ENCODE measurements at regions not wholly inside any gene's neighbourhood (a gene's known extent, or its start where the extent isn't known, plus 50 kb on each side); places are given as distances from the start of the nearest gene placed in this dataset.

- DNase-seq, result no peak
Measured at GRCh38 chr10:20995123-20995987, 98.2 kb upstream of the NEBL start.

DNA sequence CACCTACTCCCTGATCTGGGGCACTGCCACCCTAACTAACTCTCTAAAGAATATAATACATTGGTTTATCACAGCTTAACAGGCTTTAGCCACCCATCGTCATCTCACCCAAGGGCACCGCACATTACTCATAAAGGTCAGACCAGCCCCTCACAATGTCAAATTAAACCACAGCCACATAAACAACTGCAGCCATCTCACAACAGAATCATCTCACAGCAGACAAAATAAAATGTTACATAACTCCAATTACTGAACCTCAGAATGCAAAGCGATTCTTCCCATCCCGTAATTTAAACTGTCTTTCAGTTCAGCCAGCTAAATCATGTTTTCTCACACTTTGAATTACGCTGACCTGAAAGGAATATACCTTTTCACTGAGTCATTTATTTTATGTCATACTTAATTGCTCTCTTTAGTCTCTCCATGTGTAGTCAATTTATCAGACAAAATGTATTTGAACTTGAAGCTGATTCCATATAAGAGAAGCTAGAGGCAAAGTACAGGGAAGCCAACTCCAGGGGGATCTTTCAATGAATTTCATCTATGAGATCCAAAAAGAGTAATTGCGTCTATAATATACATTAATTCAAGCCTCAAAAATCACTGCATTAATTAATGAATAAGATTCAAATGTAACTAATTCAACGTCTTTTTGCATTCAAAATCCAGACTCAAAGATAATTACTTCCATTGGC lies 96.9 kb upstream of the NEBL start:
- DNase-seq, result no peak

- DNase-seq, result no peak
Measured at GRCh38 chr10:20993389-20993788, 96.3 kb upstream of the NEBL start.

- no peak for DNase-seq
Measured at GRCh38 chr10:20991526-20991925, 94.4 kb upstream of the NEBL start.

DNA sequence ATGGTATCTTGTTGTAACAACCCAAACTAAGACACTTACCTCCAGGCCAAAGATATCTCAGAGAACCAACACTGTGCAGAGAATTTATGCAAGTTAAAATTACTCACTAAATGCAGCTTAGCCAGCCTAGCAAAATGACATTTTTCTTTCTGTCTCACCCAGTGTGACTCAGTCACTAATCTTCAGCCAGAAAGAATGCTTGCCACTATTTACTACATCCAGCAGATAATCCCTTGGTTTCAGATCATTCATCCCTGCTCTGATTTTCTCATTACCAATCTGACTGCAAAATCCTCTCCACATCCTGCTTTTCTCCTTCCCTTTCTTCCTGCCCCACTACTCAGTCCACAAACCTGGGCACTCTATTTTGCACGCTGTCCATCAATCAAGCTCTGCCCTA lies 93.5 kb upstream of the NEBL start:
- no peak for DNase-seq

DNA sequence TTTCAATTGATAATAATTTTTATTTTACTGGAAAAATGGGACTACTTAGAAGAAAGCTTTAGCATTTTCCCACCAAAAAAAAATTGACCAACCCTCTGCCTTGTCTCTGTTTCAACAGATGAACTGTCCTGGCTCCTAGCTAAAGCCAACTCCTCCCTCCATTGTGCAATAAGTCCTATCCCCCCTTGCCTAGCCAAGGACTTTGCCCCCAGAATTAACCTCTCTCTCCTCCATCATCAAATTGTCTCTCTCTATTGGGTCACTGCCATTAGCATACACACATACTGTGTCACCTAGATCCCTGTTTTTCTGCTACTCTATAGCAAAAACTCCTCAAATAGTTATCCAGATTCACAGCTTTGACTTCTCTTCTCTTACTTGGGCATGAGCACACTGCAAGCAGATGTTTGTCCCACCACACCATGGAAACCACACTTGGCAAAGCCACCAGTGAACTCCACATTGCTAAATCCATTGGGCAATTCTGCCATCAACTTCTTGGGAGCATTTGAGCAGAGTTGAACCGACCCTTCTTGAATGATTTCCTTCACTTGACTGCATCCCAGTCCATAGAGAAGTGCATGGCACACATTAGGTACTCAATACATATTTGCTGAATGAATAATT lies 91.4 kb upstream of the NEBL start:
- DNase-seq, result no peak

DNA sequence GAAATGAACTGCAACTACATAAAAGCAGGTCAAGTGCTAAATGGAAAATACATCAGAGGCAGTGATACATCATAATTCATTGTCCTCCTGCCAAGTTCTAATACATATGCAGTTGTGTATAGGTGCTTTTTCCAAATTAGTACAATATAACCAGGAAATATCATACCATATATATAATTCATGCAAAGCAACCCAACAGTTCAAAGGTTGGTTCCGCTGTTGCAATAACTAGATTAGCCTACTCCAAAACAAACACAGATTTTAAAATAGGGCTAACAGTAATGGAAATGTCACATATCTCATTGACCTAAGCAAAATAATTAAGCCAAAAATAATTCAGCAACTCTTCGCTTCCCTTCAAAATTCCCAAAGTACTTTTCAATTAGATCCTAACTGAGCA lies 88.9 kb upstream of the NEBL start:
- no peak for DNase-seq

GRCh38 chr10:20984662-20985061 lies 87.6 kb upstream of the NEBL start:
- DNase-seq, result no peak

GRCh38 chr10:20981419-20981953 lies 84.4 kb upstream of the NEBL start:
- no peak for DNase-seq

- no peak for DNase-seq
Measured at GRCh38 chr10:20978617-20979016, 81.5 kb upstream of the NEBL start.

DNA sequence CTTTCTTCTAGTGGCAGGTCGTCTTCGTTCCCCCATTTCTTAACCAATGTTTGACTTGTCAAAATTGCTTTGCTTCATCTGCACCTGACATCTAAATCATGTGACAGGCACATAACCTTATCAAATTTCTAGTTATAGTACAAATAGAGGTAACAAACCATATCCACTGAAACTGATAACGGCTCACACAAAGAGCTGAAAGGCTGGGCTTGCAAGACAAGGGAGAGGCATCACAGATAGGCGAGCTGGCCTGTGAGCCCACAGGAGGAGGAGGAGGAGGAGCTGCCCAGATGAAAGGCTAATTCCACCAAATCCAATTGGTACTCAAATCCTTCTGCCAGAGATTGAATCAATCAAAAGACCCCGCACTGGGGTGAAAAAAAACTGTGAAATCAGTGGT lies 80.2 kb upstream of the NEBL start:
- no peak for DNase-seq

DNA sequence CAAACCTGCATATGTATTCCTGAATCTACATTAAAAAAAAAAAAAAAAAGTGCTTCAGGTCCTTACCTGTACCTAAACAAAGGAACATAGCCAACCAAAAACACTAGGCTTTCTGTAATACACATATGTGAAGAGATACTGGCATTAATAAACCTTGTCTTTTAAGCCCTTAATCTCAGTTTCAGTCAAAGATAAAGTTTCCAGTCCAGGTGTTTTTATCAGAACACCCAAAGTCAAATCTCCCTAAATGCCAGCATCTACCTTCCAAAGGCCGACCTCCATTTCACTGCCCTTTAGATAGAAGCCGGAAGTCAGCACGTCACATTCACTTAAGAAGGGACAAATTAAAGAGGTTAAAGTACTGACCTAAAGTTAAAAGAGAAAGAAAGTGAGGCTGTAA lies 79.8 kb upstream of the NEBL start:
- DNase-seq, result no peak

- no peak for DNase-seq
Measured at GRCh38 chr10:20976390-20976789, 79.3 kb upstream of the NEBL start.

- DNase-seq, result no peak
Measured at GRCh38 chr10:20975236-20975635, 78.1 kb upstream of the NEBL start.

DNA sequence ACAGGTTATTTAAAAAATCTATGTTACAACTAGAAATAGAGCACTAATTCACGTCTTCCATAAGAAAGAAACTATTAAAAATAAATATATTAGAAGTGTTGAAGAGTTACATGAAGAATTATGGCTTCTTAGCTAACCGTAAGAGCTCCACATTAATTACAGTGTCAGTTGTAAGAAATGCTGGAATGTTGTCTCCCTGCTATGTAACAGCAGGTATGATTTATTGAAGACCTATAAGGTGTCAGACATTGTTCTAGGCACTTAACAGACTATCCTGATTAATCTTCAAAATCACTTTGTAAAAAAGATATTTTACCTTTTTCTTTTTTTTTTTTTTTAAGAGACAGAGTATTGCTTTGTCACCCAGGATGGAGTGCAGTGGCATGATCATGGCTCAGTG lies 75.8 kb upstream of the NEBL start:
- DNase-seq, result no peak

DNA sequence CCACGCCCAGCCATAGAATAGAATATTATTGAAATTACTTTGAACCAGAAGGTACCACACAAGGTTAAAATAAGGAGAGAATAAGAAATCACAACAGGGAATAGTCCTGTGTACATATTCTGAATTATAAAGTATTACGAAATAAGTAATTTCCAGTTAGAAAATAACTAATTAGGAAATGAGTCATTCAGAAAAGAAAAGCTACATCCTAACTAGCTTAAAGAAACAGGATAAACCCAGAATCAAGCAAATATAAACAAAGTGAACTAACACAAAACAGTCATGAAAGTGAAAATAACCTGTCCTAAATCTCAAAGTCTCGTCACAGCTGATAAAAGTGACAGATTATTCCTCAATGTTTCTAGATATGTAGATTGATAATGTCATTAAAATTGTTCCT lies 74.8 kb upstream of the NEBL start:
- no peak for DNase-seq

GRCh38 chr10:20970708-20971107 lies 73.6 kb upstream of the NEBL start:
- DNase-seq, result no peak

GRCh38 chr10:20970044-20970443 lies 72.9 kb upstream of the NEBL start:
- DNase-seq, result no peak

DNA sequence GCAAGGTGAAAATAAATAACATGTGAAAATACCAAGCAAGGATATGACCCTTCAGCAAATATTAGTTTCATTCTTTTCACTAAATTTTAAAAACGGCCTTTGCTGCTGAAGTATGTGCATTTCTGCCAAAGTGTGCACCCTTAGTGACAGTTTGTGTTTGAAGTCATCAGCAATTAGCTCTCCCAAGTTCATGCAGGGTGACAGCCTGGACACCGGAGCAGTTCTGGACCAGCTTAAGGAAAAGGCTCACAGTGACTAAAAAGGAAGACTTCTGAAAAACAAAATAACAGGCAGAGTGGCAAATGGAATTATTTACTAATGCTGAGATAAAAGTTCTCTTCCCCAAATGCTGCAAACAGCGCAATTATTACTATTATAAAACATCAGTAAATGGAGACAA lies 69.3 kb upstream of the NEBL start:
- no peak for DNase-seq

DNA sequence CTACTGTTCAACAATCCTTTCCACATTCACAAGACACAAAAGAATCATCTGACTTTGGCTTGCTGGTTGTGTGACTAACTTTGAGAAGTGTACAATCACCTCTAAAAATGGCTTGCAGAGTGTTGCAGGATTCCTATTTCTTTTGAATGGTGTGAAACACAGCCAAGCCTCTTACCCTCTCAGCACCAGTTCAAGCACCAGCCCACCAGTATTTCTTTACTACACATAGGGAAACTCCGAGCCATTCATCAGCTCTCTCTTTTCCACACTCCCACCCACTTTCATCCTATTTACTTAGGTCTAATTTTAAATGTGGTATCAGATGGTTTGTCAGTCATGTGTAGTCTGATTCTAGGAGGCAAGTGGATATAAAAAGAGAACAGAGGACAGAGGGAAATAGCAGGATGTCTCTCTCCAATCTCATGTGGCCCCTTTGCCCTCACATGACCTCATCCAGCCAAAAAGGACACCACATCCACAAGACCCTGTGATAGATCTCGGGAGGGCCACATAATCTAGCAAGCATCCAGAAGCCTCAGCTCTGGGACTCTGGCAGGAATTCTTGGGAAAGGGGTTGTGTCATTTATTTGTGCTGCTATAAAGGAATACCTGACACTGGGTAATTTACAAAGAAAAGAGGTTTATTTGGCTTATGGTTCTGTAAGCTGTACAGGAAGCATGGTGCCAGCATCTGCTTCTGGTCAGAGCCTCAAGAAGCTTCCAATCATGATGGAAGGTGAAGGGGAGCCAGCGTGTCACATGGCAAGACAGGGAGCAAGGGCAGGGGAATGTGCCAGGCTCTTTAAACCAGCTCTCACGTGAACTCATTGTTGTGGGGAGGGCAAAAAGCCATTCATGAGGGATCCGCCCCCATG lies 66.8 kb upstream of the NEBL start:
- DNase-seq, result no peak

- DNase-seq, result no peak
Measured at GRCh38 chr10:20963056-20963455, 65.9 kb upstream of the NEBL start.

GRCh38 chr10:20962165-20962564 lies 65.1 kb upstream of the NEBL start:
- no peak for DNase-seq

- DNase-seq, result no peak
Measured at GRCh38 chr10:20959242-20959641, 62.1 kb upstream of the NEBL start.
